ENCODE measurements at regions not wholly inside any gene's neighbourhood (a gene's known extent, or its start where the extent isn't known, plus 50 kb on each side); places are given as distances from the start of the nearest gene placed in this dataset.
A peak's percentile ranks its signal among the peaks of the same experiment; 100 is the strongest.

DNA sequence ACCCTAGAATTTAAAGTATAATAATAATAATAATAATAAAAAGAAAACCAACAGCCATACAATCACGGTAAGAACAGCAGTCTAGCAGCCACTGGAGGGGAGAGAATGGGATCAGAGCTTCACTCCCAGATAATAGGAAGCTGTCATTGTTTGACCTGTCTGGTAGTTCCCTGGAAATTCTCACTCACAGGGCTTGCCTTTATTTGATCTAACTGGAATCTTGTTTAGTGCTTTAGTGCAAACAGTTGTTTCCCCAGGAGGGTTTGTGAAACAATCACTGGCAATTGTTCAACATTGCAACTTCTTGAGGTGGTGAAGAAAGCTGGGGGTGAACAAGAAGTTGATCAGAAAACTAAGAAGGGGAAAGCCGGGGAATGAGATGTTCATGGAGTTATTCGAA lies 68.7 kb upstream of the PTCSC3 start:
- no peak for TF ChIP-seq POLR2A (IDR thresholded peaks at IDR 0.05)
- TF ChIP-seq, protein P1, sequence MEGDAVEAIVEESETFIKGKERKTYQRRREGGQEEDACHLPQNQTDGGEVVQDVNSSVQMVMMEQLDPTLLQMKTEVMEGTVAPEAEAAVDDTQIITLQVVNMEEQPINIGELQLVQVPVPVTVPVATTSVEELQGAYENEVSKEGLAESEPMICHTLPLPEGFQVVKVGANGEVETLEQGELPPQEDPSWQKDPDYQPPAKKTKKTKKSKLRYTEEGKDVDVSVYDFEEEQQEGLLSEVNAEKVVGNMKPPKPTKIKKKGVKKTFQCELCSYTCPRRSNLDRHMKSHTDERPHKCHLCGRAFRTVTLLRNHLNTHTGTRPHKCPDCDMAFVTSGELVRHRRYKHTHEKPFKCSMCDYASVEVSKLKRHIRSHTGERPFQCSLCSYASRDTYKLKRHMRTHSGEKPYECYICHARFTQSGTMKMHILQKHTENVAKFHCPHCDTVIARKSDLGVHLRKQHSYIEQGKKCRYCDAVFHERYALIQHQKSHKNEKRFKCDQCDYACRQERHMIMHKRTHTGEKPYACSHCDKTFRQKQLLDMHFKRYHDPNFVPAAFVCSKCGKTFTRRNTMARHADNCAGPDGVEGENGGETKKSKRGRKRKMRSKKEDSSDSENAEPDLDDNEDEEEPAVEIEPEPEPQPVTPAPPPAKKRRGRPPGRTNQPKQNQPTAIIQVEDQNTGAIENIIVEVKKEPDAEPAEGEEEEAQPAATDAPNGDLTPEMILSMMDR (IDR thresholded peaks at IDR 0.05), result no peak
- intact Hi-C loops (cut with DNase I), result no loop called here
- ATAC-seq, result no peak
- H3K4me3 ChIP-seq, result no peak overlapping the region
- peaks cover 0 to 3% (median 0%) of the 10 kb centered on the region in 12 donors for H3K9me3 ChIP-seq
- H3K4me1 ChIP-seq, result no peaks in the 10 kb centered on the region
- H3K36me3 ChIP-seq, result no peaks in the 10 kb centered on the region
- H3K27me3 ChIP-seq, result peaks cover 0 to 8% (median 0%) of the 10 kb centered on the region in 9 donors
- no peak for DNase-seq
- WGBS, 4 donors, result 60 to 79% (median 73%) methylated on average over 3 of the region's 3 CpGs
- H3K27ac ChIP-seq, result no peak overlapping the region

- peaks cover 0 to 2% (median 0%) of the 10 kb centered on the region in 12 donors for H3K9me3 ChIP-seq
- H3K4me1 ChIP-seq, result no peaks in the 10 kb centered on the region
- TF ChIP-seq, protein P1 (IDR thresholded peaks at IDR 0.05), result no peak
- no peak for TF ChIP-seq POLR2A (IDR thresholded peaks at IDR 0.05)
- no peaks in the 10 kb centered on the region for H3K36me3 ChIP-seq
- no peak overlapping the region for H3K4me3 ChIP-seq
- intact Hi-C loops (cut with DNase I), result no loop called here
- 63 to 84% (median 73%) methylated on average over 1 of the region's 1 CpG for WGBS, 4 donors
- ATAC-seq (no peak), DNase-seq (no peak)
- H3K27ac ChIP-seq, result no peak overlapping the region
- peaks cover 0 to 12% (median 0%) of the 10 kb centered on the region in 9 donors for H3K27me3 ChIP-seq
Measured at GRCh38 chr14:36243183-36243582, 66.7 kb upstream of the PTCSC3 start.

GRCh38 chr14:36241183-36241582 lies 64.7 kb upstream of the PTCSC3 start:
- no peak overlapping the region for H3K4me3 ChIP-seq
- WGBS, 4 donors, result 80 to 86% (median 83%) methylated on average over 3 of the region's 3 CpGs
- no peaks in the 10 kb centered on the region for H3K36me3 ChIP-seq
- H3K4me1 ChIP-seq, result no peaks in the 10 kb centered on the region
- TF ChIP-seq, protein P1 (IDR thresholded peaks at IDR 0.05), result peak in 2 of 12 donors; percentile 6 to 9
- TF ChIP-seq POLR2A (IDR thresholded peaks at IDR 0.05), result no peak
- DNase-seq (no peak), ATAC-seq (no peak)
- H3K27me3 ChIP-seq, result peaks cover 0 to 12% (median 0%) of the 10 kb centered on the region in 9 donors
- H3K9me3 ChIP-seq, result no peaks in the 10 kb centered on the region
- intact Hi-C loops (cut with DNase I), result no loop called here
- H3K27ac ChIP-seq, result no peak overlapping the region

- no peaks in the 10 kb centered on the region for H3K36me3 ChIP-seq
- intact Hi-C loops (cut with DNase I), result no loop called here
- H3K27me3 ChIP-seq, result peaks cover 0 to 12% (median 0%) of the 10 kb centered on the region in 9 donors
Measured at GRCh38 chr14:36238666-36239363, 62.3 kb upstream of the PTCSC3 start.

More at GRCh38 chr14:36238666-36239363, 62.3 kb upstream of the PTCSC3 start:
- H3K4me1 ChIP-seq, result no peaks in the 10 kb centered on the region
- 76 to 82% (median 78%) methylated on average over 13 of the region's 13 CpGs for WGBS, 4 donors
- TF ChIP-seq, protein P1 (IDR thresholded peaks at IDR 0.05), result no peak
- no peak for TF ChIP-seq POLR2A (IDR thresholded peaks at IDR 0.05)
- no peak overlapping the region for H3K4me3 ChIP-seq
- DNase-seq, result no peak
- no peaks in the 10 kb centered on the region for H3K9me3 ChIP-seq
- H3K27ac ChIP-seq, result no peak overlapping the region
- no peak for ATAC-seq
